ENCODE measurements at regions not wholly inside any gene's neighbourhood (a gene's known extent, or its start where the extent isn't known, plus 50 kb on each side); places are given as distances from the start of the nearest gene placed in this dataset.

DNA sequence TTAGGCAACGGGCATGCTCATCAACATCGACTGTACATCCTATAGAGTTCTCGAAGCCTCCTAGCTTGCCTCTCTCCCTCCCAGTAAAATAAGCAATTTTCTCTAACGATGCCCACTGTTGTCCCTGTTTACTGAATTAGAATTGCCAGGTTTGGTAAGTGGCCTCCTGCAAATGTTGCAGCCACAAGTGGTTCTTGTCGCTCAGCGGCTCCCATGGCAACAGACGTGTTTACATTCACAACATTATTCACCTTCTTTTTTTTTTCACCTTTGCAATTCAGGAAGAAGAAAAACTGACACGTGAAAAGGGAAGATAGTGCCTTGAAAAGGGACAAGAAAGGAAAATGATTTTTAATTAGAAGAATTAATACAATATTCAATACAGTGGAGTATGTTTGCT lies 100.9 kb upstream of the PKP2 start:
- WGBS, 2 donors = 38 to 55% methylated on average over 8 of the region's 8 CpGs
- Histone ChIP-seq H3K36me3 (no peaks in the 10 kb centered on the region), H3K9me3 (no peaks in the 10 kb centered on the region), H3K27ac (no peak overlapping the region), H3K4me3 (no peak overlapping the region), H3K4me1 (no peaks in the 10 kb centered on the region), H3K27me3 (no peaks in the 10 kb centered on the region)
- DNase-seq = no peak
- no peak for TF ChIP-seq POLR2AphosphoS5 (IDR thresholded peaks at IDR 0.05)
- TF ChIP-seq, protein P1, sequence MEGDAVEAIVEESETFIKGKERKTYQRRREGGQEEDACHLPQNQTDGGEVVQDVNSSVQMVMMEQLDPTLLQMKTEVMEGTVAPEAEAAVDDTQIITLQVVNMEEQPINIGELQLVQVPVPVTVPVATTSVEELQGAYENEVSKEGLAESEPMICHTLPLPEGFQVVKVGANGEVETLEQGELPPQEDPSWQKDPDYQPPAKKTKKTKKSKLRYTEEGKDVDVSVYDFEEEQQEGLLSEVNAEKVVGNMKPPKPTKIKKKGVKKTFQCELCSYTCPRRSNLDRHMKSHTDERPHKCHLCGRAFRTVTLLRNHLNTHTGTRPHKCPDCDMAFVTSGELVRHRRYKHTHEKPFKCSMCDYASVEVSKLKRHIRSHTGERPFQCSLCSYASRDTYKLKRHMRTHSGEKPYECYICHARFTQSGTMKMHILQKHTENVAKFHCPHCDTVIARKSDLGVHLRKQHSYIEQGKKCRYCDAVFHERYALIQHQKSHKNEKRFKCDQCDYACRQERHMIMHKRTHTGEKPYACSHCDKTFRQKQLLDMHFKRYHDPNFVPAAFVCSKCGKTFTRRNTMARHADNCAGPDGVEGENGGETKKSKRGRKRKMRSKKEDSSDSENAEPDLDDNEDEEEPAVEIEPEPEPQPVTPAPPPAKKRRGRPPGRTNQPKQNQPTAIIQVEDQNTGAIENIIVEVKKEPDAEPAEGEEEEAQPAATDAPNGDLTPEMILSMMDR (IDR thresholded peaks at IDR 0.05) = no peak
- no peak for TF ChIP-seq POLR2A (IDR thresholded peaks at IDR 0.05)
- TF ChIP-seq EP300 (IDR thresholded peaks at IDR 0.05) = no peak
- intact Hi-C loops (cut with DNase I) = no loop called here

GRCh38 chr12:32995623-32996022 lies 99.0 kb upstream of the PKP2 start:
- TF ChIP-seq, protein P1 (IDR thresholded peaks at IDR 0.05) = no peak
- no peak for TF ChIP-seq POLR2A (IDR thresholded peaks at IDR 0.05)
- no peak for TF ChIP-seq POLR2AphosphoS5 (IDR thresholded peaks at IDR 0.05)
- no peak for TF ChIP-seq EP300 (IDR thresholded peaks at IDR 0.05)
- no peak overlapping the region for H3K4me3 ChIP-seq
- H3K27ac ChIP-seq = no peak overlapping the region
- DNase-seq = no peak
- intact Hi-C loops (cut with DNase I) = no loop called here
- no peaks in the 10 kb centered on the region for H3K4me1 ChIP-seq
- no peaks in the 10 kb centered on the region for H3K27me3 ChIP-seq
- no peaks in the 10 kb centered on the region for H3K9me3 ChIP-seq
- H3K36me3 ChIP-seq = no peaks in the 10 kb centered on the region
- 36 to 42% methylated on average over 2 of the region's 2 CpGs for WGBS, 2 donors

DNA sequence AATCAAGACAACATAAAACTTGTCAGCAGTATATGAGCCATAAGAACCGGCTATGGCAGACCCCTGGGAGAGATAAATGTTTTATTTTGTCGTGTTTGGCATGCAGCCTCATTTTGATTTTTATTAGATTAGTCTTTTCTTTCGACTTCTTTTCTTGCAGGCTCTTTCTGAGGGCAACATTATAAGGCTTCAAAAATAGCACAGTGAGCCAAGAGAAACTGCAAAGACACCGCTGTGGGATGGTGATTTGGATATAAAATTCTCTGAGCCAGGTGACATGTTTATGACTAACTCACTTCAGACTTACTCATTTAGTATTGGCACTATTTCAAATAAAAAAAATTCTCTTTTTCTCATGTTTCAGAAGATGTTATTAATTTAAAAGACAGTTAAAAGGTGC lies 96.8 kb upstream of the PKP2 start:
- no peaks in the 10 kb centered on the region for H3K4me1 ChIP-seq
- H3K9me3 ChIP-seq = no peaks in the 10 kb centered on the region
- no peak overlapping the region for H3K27ac ChIP-seq
- DNase-seq = no peak
- H3K4me3 ChIP-seq = no peak overlapping the region
- intact Hi-C loops (cut with DNase I) = no loop called here
- WGBS, 2 donors = 14 to 55% methylated on average over 4 of the region's 4 CpGs
- H3K27me3 ChIP-seq = no peaks in the 10 kb centered on the region
- H3K36me3 ChIP-seq = no peaks in the 10 kb centered on the region
- TF ChIP-seq EP300 (IDR thresholded peaks at IDR 0.05) (no peak), POLR2A (IDR thresholded peaks at IDR 0.05) (no peak), POLR2AphosphoS5 (IDR thresholded peaks at IDR 0.05) (no peak)
- TF ChIP-seq, protein P1 (IDR thresholded peaks at IDR 0.05) = no peak

DNA sequence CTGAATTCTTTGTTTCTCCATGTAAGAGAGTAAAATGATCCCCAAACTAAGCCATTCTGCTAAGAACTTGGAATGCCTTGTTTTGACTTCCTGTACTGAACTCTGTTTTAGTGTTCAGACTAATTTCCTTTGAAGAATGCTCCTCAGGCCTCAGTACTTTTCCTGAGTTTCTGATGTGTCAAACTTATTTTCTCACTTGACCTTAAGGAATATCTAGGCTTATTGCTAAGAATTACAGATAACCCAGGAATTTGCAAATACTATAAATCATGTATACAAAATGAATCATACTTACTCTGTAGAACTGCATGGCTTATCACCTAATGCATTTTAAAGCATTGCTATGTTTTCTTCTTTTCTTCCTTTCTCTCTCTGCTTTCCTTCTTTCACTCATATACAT lies 93.1 kb upstream of the PKP2 start:
- Histone ChIP-seq H3K27me3 (no peaks in the 10 kb centered on the region), H3K27ac (no peak overlapping the region), H3K4me3 (no peak overlapping the region), H3K4me1 (no peaks in the 10 kb centered on the region), H3K9me3 (no peaks in the 10 kb centered on the region), H3K36me3 (no peaks in the 10 kb centered on the region)
- TF ChIP-seq POLR2A (IDR thresholded peaks at IDR 0.05) (no peak), POLR2AphosphoS5 (IDR thresholded peaks at IDR 0.05) (no peak), EP300 (IDR thresholded peaks at IDR 0.05) (no peak)
- TF ChIP-seq, protein P1 (IDR thresholded peaks at IDR 0.05) = no peak
- intact Hi-C loops (cut with DNase I) = no loop called here
- DNase-seq = no peak

GRCh38 chr12:32988982-32989381 lies 92.4 kb upstream of the PKP2 start:
- no peak for DNase-seq
- WGBS, 2 donors = 79 to 86% methylated on average over 4 of the region's 4 CpGs
- Histone ChIP-seq H3K27ac (no peak overlapping the region), H3K4me3 (no peak overlapping the region), H3K27me3 (no peaks in the 10 kb centered on the region), H3K9me3 (no peaks in the 10 kb centered on the region), H3K36me3 (no peaks in the 10 kb centered on the region), H3K4me1 (no peaks in the 10 kb centered on the region)
- TF ChIP-seq, protein P1 (IDR thresholded peaks at IDR 0.05) = no peak
- TF ChIP-seq POLR2A (IDR thresholded peaks at IDR 0.05) (no peak), POLR2AphosphoS5 (IDR thresholded peaks at IDR 0.05) (no peak), EP300 (IDR thresholded peaks at IDR 0.05) (no peak)
- intact Hi-C loops (cut with DNase I) = no loop called here

Data from sigmoid colon (tissue), 6 donors.